ENCODE measurements at regions not wholly inside any gene's neighbourhood (a gene's known extent, or its start where the extent isn't known, plus 50 kb on each side); places are given as distances from the start of the nearest gene placed in this dataset.

- TF ChIP-seq CTCF (IDR thresholded peaks at IDR 0.05; ENCODE audit: poor library complexity) (no peak), EZH2 (IDR thresholded peaks at IDR 0.05; ENCODE audit: borderline replicate concordance) (no peak), EZH2phosphoT487 (IDR thresholded peaks at IDR 0.05; ENCODE audit: low read depth, severe bottlenecking, unreplicated experiment) (no peak)
These were observed 90.0 kb upstream of the ADPGK start for GRCh38 chr15:72873379-72874233.

All from hepatocyte (in vitro differentiated cells).